GM19372 (cell line): ENCODE measurements at regions not wholly inside any gene's neighbourhood (a gene's known extent, or its start where the extent isn't known, plus 50 kb on each side); places are given as distances from the start of the nearest gene placed in this dataset.

Experiments
- ATAC-seq: cut with Tn5 transposase; IDR thresholded peaks from one replicate; pipeline ENCODE4 v1.9.1; 2021; ENCODE audit warnings: mild to moderate bottlenecking, low read depth, moderate library complexity; ENCODE audit not compliant: unreplicated experiment

DNA sequence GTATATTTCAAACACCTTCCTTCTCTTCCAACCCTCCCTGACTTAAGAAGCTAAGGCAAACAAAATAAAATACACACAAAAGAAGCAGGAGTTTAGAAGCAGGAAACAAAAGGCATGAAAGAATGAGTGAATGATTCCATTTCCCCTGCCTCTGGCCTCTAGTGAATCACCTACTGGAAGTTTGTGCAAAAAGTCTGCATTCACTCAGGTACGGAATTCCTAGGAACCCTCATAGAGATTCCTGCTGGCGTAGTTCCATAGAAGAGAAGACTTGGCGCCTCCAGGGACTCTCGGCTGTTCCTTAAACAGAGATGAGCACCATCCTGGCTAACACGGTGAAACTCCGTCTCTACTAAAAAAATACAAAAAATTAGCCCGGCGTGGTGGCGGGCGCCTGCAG lies 125.9 kb upstream of the TBL1X start:
- ATAC-seq: no peak

DNA sequence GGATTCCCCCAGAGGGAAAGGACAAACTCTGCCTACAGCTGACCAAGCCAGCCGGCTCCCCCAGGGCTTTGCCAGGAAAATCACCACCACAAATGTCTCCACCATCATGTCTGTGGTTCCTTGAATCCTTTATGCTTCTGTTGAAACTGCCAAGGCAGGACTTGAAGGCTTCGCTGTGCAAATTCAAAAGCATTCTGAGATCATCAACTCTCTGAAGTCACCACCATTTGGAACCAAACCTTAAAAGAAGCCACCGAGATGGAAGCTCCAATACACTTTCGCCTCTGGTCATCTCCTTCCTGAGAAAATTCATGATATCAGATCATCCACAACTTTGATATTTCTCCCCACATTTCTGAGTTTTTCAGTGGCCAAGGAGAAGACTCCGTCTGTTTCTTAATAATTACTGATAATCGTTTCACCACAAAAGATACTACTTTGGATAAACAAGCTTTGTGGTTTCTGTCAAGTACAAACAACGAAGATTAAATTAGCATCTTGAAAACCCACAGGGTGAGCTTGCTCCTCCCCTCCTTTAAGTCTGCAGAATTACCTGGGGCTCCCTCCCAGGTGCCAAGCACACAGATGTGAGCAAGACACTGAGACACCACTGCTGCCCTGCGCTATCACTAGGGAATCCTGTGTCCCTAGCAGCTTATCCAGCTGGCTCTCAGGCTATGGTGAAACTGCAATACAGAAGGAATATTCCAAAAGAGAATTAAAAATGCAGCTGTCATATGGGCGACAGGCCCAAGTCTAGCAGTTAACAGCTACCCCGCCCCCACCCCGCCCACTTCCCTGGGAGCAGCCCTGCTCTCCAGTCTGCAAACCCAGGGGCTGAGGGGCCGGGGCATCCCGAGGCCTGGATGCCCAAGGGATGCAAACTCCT lies 125.0 kb upstream of the TBL1X start:
- no peak for ATAC-seq

DNA sequence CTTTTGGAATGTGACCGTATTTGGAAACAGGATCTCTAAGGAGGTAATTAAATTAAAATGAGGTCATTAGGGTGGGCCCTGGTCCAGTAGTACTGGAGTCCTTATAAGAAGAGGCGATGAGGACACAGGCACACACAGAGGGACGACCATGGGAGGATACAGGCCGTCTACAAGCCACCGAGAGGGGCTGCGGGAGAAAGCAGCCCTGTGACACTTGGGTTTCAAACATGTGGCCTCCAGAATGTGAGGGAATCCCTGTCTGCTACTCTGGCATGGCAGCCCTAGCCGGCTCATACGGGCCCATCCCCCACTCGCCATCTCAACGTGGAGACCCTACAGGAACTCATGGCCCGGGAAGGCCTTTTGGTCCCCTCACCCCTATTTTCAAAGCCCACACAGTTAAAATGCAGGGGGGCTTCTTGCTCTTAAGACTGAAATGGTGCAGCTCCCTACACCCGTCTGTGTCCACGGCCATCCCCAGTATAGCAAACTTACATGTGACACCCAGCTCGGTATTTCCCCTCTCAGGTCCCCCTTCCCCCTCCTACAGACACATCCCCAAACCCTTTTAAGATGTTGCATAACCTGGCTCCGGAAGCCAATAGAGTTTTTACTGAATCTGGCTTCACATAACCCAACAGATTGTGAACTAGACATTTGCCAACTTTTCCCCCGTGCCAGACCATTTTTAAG lies 124.1 kb upstream of the TBL1X start:
- peak; percentile 33 for ATAC-seq

DNA sequence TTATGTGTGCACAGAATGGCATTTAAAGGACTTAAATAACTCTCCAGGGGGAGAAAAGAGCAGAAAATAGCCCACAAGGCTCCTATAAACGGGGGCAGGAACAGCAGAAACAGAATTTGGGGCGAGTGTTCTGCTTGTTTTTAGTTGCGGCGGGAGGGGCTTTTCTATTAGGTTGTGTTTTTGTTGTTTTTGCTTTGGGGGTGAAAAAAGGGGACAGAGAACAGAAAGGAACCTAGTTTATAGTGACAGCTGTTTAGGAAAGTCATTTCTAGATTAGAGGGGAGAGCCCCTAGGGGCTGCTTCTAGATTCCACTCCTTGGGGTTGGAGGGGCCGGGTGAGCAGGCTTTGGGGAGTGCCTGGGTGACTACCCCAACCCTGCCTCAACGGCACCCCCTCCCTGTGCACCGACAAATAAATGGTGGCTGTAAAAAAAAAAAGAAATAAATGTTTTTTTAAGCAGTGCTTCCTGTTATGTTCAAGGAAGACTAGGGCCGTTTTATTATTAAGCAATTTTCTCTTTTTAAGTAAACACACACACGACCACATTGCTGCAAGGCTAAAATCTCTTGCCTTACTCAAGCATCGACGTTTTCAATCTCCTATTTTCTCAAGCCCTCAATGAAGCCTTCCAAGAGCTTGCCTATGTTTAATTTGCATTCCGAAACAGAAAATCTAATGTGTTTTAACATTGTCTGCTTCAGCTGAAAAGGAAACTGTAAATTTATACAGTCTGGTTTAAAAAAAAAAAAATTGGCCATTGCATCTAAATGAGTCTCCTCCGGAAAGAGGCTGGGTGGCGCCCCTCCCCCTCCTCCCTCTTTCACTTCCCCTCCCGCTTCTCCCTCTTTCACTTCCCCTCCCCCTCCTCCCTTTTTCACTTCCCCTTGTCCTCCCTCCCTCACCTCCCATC lies 123.3 kb upstream of the TBL1X start:
- ATAC-seq: peak; percentile 74

DNA sequence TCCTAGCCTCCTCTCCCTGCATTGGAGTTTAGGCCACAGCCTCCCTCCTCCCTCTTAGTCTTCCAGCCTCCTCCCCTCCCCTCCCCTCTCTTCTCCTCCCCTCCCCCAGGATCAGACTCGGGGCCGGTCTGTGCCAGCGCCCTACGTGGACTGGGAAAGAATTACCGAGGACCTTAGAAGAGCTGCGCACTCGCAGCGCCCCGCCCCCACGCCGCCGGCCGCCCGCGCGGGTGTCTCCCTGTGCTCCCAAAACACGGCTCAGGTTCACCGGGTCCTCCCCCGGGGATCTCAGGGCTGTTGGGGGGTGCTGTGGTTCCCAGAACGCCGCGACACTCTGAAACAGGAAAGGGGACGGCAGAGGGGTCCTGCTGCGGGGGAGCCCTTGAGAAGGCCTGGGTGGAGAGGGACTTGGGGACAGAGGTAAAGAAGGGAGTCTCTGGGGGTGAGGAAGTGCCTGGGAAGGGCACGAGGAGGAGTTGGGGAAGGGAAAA lies 122.3 kb upstream of the TBL1X start:
- no peak for ATAC-seq

DNA sequence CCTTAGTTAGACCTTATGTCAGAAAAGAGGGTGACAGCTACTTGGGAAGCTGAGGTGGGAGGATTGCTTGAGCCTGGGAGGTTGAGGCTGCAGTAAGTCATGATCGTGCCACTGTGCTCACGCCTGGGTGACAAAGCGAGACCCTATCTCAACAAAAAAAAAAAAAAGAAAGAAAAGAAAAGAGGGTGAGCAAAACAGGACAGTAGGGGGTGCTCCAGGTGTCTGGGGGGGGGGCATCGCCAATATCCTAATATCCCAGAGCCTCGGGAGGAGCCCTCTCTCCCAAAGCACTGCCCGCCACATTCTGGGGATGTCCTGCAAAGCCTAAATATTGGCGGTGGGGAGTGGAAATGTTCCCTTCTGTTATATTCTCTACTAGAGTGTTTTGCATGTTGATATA lies 120.9 kb upstream of the TBL1X start:
- no peak for ATAC-seq

DNA sequence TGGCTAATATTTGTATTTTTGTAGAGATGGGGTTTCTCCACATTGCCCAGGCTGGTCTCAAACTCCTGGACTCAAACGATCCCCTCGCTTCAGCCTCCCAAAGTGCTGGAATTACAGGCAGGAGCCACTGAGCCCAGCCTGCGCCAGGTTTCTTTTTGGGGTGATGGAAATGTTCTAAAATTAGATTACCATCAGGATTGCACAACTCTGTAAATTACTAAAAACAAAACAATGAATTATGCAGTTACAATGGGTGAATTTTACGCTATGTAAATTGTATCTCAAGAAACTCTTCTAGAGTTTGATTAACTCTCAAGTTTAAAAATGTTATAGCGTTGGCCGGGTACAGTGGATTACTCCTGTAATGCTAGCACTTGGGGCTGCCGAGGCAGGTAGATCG lies 118.9 kb upstream of the TBL1X start:
- no peak for ATAC-seq

DNA sequence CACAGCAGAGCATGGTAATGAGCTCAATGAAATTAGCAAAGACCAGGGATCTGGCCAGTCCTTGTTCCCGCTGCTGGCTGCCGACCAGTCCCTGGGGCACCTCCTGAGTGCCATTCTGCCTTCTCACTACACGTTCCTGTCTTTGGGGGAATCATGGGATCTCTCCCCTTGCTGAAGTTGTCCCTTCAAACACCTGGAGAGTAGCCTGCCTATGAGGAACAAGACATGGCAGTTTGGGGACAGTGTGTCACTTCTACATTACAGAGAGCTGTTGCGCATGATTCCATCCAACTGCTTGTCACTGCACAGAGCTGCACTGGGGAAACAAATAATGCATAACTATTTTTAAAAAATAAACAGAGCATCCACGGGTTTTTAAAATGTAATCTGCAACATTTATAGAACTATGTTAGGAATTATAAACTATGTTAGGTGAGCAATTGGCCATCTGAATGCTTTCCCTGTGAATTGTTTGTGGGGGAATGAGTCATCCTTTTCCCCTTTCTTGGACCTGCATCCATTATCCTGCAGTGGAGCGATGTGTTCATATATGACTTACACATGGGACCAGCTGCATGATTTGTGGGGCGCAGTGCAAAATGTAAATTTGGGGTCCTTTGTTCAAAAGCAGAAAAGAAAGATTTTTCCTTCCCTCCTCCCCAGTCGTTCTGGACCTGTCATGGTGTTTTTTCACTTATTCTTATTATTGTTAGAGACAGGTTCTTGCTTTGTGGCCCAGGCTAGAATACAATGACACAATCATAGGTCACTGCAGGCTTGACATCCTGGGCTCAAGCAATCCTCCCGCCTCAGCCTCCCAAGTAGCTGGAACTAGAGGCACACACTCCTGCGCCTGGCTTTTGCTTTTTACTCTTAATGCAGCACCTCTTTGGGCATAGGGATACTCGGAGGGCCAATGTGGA lies 115.0 kb upstream of the TBL1X start:
- no peak for ATAC-seq

DNA sequence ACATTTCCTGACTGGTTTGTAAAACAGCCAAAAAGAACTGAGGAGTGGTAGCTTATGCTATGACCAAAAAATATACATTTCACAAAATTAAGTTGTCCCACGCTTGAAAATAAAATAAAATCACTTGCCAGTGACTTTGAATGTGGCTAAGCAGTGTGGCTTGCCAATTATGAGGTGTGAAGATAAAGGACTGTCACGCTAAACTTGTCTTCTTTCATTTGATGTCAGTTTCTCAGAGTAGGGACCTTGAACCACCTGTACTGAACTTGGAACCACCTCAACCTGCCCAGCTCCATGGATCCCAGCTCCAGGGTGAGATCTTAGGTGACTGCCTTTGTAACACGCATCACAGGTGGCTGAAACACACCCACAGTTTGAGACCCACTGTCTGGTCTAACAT lies 113.7 kb upstream of the TBL1X start:
- no peak for ATAC-seq

DNA sequence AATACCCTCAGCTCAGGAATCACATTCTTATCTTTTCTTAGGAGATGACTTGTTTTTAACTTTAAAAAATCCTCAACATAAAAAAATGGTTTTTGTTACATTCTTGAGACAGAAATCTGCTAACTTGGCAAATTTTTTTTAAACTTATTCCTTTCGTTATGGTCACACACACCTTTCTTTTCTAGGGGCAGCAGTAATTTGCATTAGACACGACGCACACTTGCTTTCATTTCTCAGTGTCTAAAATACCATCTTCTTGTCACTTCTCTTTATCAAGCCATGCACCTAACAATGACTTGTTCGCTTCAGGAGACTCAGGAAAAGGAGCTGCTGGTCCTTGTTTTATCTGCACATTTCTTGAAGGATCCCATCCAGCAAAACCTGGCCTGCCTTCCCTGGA lies 112.6 kb upstream of the TBL1X start:
- peak; percentile 61 for ATAC-seq

DNA sequence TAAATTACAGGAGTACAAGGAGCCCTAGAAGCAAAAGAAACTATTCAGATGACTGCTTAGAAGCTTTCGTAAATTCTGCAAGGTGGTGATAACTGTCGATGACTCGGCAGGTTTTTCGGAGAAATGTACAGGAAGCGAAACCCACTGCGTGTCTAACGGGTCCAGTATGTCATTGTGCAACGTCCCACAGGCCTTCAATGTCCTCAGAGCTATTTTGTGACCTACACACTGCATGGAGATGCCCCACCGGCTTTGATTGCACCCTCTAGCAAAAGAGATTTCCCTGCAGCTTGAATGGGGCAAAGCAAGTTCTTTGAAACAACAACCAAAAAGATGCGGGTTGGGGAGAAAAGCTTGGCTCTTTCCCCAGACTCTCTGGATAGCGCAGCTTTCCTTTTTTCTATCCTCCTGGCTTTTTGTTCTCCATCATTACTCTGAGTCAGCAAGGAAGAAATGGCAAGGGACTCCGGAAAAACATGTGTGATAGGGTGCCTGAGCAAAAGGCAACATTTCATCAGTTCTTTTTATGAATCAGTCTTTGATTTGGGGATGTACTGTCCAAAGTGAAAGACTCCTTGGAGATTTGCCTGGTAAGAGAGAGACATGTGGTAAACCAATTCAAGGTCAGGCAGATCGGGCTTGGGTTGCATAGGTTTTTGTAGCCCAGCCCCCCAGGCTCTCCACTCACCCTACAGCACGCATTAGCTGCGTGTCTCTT lies 112.0 kb upstream of the TBL1X start:
- ATAC-seq: peak; percentile 64

DNA sequence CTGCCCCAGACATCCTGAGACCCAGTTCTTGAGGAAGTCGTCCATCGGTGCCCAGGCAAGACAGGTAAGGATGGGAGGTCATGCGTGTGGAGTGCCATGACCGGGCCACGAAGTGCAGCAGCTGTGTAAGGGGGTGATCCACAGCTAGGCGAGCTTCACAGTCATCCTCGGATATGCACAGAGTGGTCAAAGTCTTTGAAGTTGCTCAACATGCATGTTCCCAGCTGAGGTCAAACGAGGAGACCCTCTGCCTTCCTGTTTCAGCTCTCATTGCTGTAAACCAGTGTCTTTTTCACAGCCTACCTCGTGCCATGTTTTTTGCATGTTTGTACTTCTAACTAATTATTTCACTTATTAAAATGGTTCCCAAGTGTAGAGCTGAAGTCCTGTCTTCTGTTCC lies 109.9 kb upstream of the TBL1X start:
- ATAC-seq: no peak

DNA sequence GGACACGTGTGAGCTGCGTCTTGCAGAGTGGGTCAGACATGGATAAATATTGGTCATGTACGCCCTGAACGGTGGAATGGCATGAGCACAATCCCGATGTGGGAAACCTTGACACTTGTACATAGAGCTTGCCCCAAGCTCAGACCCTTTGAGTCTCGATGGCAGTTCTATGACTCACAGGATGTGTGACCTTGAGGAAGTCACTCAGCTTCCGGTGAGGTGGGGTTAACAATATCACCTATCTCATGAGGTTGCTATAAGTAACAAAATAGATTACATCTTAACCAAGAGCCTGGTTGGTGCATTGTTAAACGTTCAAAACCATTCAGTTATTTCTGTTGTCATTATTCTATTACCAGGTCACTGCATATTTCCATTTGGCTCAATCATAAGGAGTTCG lies 109.1 kb upstream of the TBL1X start:
- no peak for ATAC-seq

DNA sequence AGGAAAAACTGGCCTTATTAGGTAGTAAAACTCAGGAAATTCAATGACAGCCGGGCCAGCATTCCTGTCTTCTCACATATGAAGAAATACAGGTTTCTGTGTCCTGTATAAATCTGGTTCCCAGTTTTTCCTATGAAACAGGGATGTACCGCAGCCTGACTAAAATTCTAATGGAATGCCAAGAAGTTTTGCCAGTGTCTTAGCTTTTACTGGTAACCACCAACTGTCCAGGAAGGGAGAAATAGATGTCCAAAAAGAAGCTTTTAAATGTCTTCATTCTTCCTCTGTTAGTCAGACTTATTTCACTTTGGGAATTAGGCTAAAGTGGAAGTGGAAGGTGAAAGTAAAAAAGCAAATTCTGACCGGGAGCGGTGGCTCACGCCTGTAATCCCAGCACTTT lies 108.0 kb upstream of the TBL1X start:
- no peak for ATAC-seq

DNA sequence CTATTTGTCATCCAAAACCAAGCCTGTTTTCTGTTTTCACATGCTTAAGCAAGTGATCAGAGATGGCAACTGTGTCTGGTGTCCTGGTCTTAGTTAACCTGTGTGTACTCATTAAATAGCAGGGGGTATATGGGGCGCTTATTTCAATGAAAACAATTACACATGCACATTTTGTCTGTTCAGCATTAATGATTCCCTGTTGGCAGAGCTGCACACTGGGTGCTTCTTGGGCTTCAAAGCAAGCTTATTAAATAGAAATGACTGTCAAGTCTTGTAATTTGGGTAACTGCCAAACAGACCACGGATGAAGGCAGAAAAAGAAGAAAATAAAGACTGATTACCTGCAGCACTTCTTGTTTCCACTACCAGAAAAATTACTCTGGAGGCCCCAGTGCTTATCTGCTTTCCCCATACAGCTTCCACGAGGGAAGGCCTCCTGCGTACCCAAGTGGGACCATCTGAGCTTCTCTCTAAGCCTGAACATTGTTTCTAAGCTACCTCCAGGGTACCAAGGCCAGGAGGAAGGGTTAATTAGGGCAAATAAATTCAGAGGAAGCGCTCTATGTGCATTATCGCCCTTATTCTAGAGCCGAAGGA lies 107.2 kb upstream of the TBL1X start:
- no peak for ATAC-seq

DNA sequence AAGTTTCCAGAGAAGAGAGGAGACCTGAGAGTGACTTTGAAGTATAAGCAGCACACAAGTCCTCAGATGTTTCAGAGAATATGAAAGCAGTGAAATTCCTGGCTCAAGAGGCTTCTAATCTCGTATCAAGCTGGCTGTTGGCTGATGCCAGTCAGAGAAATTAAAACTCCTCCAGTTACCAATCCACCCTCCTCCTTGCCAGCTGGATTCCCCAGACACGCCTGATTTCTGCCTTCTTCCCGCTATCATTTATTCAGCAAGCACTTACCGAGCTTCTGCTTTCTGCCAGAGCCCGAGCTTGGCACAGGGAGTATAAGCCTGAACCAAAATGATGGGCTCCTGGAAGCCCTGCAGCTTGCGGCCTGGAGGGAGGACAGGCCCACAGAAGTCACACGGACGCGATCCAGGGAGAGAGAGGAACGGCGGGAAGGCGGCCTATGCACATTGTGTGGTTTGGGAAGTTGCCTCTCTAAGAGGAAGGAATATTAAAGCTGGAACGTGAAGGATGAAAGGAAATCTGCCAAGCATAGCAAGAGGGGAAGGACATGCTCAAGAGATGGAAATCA lies 102.4 kb upstream of the TBL1X start:
- no peak for ATAC-seq

DNA sequence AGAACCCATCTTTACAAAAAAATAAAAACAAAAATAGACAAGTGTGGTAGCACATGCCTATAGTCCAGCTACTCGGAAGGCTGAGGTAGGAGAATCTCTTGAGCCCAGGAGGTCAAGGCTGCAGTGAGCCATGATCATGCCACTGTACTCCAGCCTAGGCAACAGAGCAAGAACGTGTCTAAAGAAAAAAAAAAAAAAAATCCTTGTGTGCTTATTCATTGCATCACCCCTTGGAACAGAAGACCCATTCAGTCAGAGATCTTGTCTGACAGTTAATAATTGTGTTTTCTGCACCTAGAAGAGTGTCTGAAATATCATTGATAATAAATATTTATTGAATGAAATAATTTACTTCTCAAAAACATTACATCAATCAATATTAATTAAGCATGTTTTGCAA lies 97.4 kb upstream of the TBL1X start:
- no peak for ATAC-seq

DNA sequence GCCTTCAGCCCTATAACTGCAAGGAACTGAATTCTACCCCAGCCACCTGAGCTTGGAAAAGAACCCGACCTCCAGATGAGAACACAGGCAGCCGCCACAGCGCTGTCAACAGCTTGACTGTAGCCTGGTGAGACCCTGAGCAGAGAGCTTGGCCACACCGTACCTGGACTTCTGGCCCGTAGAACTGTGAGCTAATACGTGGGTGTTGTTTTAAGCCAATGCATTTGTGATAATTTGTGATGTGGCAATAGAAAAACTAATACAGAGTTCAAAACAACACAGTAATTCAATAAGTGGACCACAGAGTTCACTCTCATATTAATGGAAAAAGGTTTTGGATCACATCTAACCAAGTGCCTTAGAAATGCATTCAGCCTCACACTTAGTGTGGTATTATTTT lies 96.6 kb upstream of the TBL1X start:
- no peak for ATAC-seq
